ENCODE measurements at regions not wholly inside any gene's neighbourhood (a gene's known extent, or its start where the extent isn't known, plus 50 kb on each side); places are given as distances from the start of the nearest gene placed in this dataset.

- TF ChIP-seq FOXA1 (IDR thresholded peaks at IDR 0.05) (no peak), GABPA (IDR thresholded peaks at IDR 0.05 in 1 of 2, conservative IDR thresholded peaks at IDR 0.05 in 1 of 2) (no peak)
These were observed 66.3 kb upstream of the CREB1 start (continued) for GRCh38 chr2:207463433-207463832.

- 95% methylated on average over 10 of the region's 10 CpGs for WGBS
- no peak for DNase-seq (ENCODE audit: low spot score)
- no peaks in the 10 kb centered on the region for H3K4me1 ChIP-seq (ENCODE audit: control insufficient read depth in 4 of 4, insufficient read depth in 4 of 4, low read length in 3 of 4)
- no peaks in the 10 kb centered on the region for H3K36me3 ChIP-seq (ENCODE audit: control insufficient read depth in 4 of 4, insufficient read depth in 3 of 4, low read depth in 1 of 4, low read length in 3 of 4)
- no peak overlapping the region for H3K9ac ChIP-seq (ENCODE audit: low read depth in 1 of 2, low read length in 2 of 2)
- no peak overlapping the region for H3K4me3 ChIP-seq (ENCODE audit: low read depth in 1 of 3, low read length in 3 of 3)
- no peak for TF ChIP-seq GABPA (IDR thresholded peaks at IDR 0.05 in 1 of 2, conservative IDR thresholded peaks at IDR 0.05 in 1 of 2)
- no peaks in the 10 kb centered on the region for H3K9me3 ChIP-seq (ENCODE audit: control insufficient read depth in 4 of 4, low read length in 3 of 4)
- no peak overlapping the region for H3K27ac ChIP-seq (ENCODE audit: low read depth in 1 of 2, low read length in 2 of 2)
- H3K27me3 ChIP-seq (ENCODE audit: control insufficient read depth in 4 of 4, insufficient read depth in 4 of 4, low read length in 3 of 4), result no peaks in the 10 kb centered on the region
These were observed 65.8 kb upstream of the CREB1 start for GRCh38 chr2:207464007-207464406.

GRCh38 chr2:207465894-207466293 is 63.9 kb upstream of the CREB1 start:
- H3K4me3 ChIP-seq (ENCODE audit: low read depth in 1 of 3, low read length in 3 of 3), result no peak overlapping the region
- WGBS, result 95% methylated on average over 1 of the region's 1 CpG
- no peak overlapping the region for H3K9ac ChIP-seq (ENCODE audit: low read depth in 1 of 2, low read length in 2 of 2)
- no peaks in the 10 kb centered on the region for H3K4me1 ChIP-seq (ENCODE audit: control insufficient read depth in 4 of 4, insufficient read depth in 4 of 4, low read length in 3 of 4)
- TF ChIP-seq CTCF (IDR thresholded peaks at IDR 0.05; ENCODE audit: low read depth, low read length, missing input control) (no peak), FOXA2 (IDR thresholded peaks at IDR 0.05) (no peak), HNF4A (conservative IDR thresholded peaks at IDR 0.05) (no peak), FOXA1 (IDR thresholded peaks at IDR 0.05) (no peak), JUND (IDR thresholded peaks at IDR 0.05) (no peak), REST (IDR thresholded peaks at IDR 0.05) (no peak), RAD21 (IDR thresholded peaks at IDR 0.05) (no peak), EGR1 (IDR thresholded peaks at IDR 0.05; ENCODE audit: low read depth in 2 of 2) (no peak), ATF3 (IDR thresholded peaks at IDR 0.05) (no peak), SP1 (IDR thresholded peaks at IDR 0.05) (no peak), NR2F2 (IDR thresholded peaks at IDR 0.05) (no peak), MAX (IDR thresholded peaks at IDR 0.05) (no peak), HNF4G (IDR thresholded peaks at IDR 0.05) (no peak), GABPA (IDR thresholded peaks at IDR 0.05 in 1 of 2, conservative IDR thresholded peaks at IDR 0.05 in 1 of 2) (no peak), TAF1 (conservative IDR thresholded peaks at IDR 0.05) (no peak), RXRA (IDR thresholded peaks at IDR 0.05) (no peak), YY1 (IDR thresholded peaks at IDR 0.05) (no peak)
- no peak for DNase-seq (ENCODE audit: low spot score)
- no peaks in the 10 kb centered on the region for H3K27me3 ChIP-seq (ENCODE audit: control insufficient read depth in 4 of 4, insufficient read depth in 4 of 4, low read length in 3 of 4)
- no peak overlapping the region for H3K27ac ChIP-seq (ENCODE audit: low read depth in 1 of 2, low read length in 2 of 2)
- no peaks in the 10 kb centered on the region for H3K36me3 ChIP-seq (ENCODE audit: control insufficient read depth in 4 of 4, insufficient read depth in 3 of 4, low read depth in 1 of 4, low read length in 3 of 4)
- H3K9me3 ChIP-seq (ENCODE audit: control insufficient read depth in 4 of 4, low read length in 3 of 4), result no peaks in the 10 kb centered on the region

Measured in liver (tissue), 8 donors.